Liver (tissue), 7 donors: ENCODE measurements at regions not wholly inside any gene's neighbourhood (a gene's known extent, or its start where the extent isn't known, plus 50 kb on each side); places are given as distances from the start of the nearest gene placed in this dataset.

Experiments
- DNase-seq: peaks from one replicate; pipeline ENCODE4 v3.0.0-alpha.2; 2017; ENCODE audit warnings: low spot score
- H3K27ac ChIP-seq, 2 donors: one replicate each; pipeline ENCODE4 v1.7.0; 2013; ENCODE audit warnings: inconsistent platforms in 2 of 2, low read length in 2 of 2, control low read depth in 1 of 2, low read depth in 1 of 2, mild to moderate bottlenecking in 1 of 2
- H3K27me3 ChIP-seq, 4 donors: one replicate each; pipeline versions ENCODE4 v1.6.1 to v1.7.0; 2013; ENCODE audit warnings: low read length in 3 of 4, inconsistent platforms in 1 of 4, mild to moderate bottlenecking in 1 of 4, moderate library complexity in 1 of 4; ENCODE audit not compliant: control insufficient read depth in 4 of 4, insufficient read depth in 4 of 4
- H3K36me3 ChIP-seq, 4 donors: one replicate each; pipeline versions ENCODE4 v1.6.1 to v1.7.0; 2013; ENCODE audit warnings: low read length in 3 of 4, mild to moderate bottlenecking in 3 of 4, low read depth in 1 of 4, moderate library complexity in 1 of 4; ENCODE audit not compliant: control insufficient read depth in 4 of 4, insufficient read depth in 3 of 4
- H3K4me1 ChIP-seq, 4 donors: one replicate each; pipeline versions ENCODE4 v1.6.1 to v1.7.0; 2013; ENCODE audit warnings: low read length in 3 of 4, mild to moderate bottlenecking in 3 of 4, moderate library complexity in 1 of 4; ENCODE audit not compliant: control insufficient read depth in 4 of 4, insufficient read depth in 4 of 4
- H3K4me3 ChIP-seq, 3 donors: one replicate each; pipeline versions ENCODE4 v1.6.1 to v1.7.0; 2013; ENCODE audit warnings: low read length in 3 of 3, control low read depth in 1 of 3, low read depth in 1 of 3, mild to moderate bottlenecking in 1 of 3
- H3K9ac ChIP-seq, 2 donors: one replicate each; pipeline ENCODE4 v1.7.0; 2013; ENCODE audit warnings: low read length in 2 of 2, mild to moderate bottlenecking in 2 of 2, moderate library complexity in 2 of 2, control low read depth in 1 of 2, low read depth in 1 of 2
- H3K9me3 ChIP-seq, 4 donors: one replicate each; pipeline versions ENCODE4 v1.6.1 to v1.7.0; 2013; ENCODE audit warnings: low read length in 3 of 4; ENCODE audit not compliant: control insufficient read depth in 4 of 4
- EGR1 ChIP-seq, 2 donors: IDR thresholded peaks; 2 replicates each; pipeline ENCODE4 v1.6.1; 2016 to 2018; ENCODE audit warnings: antibody characterized with exemption in 2 of 2, low read depth in 2 of 2
- HNF4G ChIP-seq: IDR thresholded peaks from 2 replicates; pipeline ENCODE4 v1.6.1; 2016; ENCODE audit warnings: antibody characterized with exemption
- MAX ChIP-seq: IDR thresholded peaks from 2 replicates; pipeline ENCODE4 v1.6.1; 2016; ENCODE audit warnings: antibody characterized with exemption
- REST ChIP-seq: IDR thresholded peaks from 2 replicates; pipeline ENCODE4 v1.6.1; 2016; ENCODE audit warnings: antibody characterized with exemption, mild to moderate bottlenecking
- RXRA ChIP-seq, 2 donors: IDR thresholded peaks; 2 replicates each; pipeline ENCODE4 v1.6.1; 2017 to 2018; ENCODE audit warnings: antibody characterized with exemption in 2 of 2, mild to moderate bottlenecking in 1 of 2
- ZBTB33 ChIP-seq: IDR thresholded peaks from 2 replicates; pipeline ENCODE4 v1.6.1; 2016; ENCODE audit warnings: antibody characterized with exemption
- WGBS: extraction: QIAGEN DNeasy Blood & Tissue Kit; methylation state at CpG from one replicate; pipeline ENCODE4 v1.1.7; 2013; 5-methylcytosine and 5-hydroxymethylcytosine counted together
- donor health status: healthy.
- donor health status: healthy.
- donor health status: healthy.
- donor health status: healthy.

GRCh38 chr12:25001311-25001710, 52.4 kb upstream of the BCAT1 start:
- H3K27ac ChIP-seq: no peak overlapping the region
- H3K4me3 ChIP-seq: no peak overlapping the region
- no peaks in the 10 kb centered on the region for H3K4me1 ChIP-seq
- no peak for DNase-seq
- H3K27me3 ChIP-seq: no peaks in the 10 kb centered on the region
- no peaks in the 10 kb centered on the region for H3K36me3 ChIP-seq
- no peaks in the 10 kb centered on the region for H3K9me3 ChIP-seq
- 74% methylated on average over 2 of the region's 2 CpGs for WGBS
- H3K9ac ChIP-seq: no peak overlapping the region
- TF ChIP-seq HNF4G (no peak), ZBTB33 (no peak), RXRA (IDR thresholded peaks at IDR 0.05) (no peak), MAX (no peak), EGR1 (IDR thresholded peaks at IDR 0.05; ENCODE audit: low read depth in 2 of 2) (no peak), REST (no peak)
